Activated CD8-positive, alpha-beta T cell treated with anti-CD3 and anti-CD28 coated beads for 36 hours (primary cell): ENCODE measurements at regions not wholly inside any gene's neighbourhood (a gene's known extent, or its start where the extent isn't known, plus 50 kb on each side); places are given as distances from the start of the nearest gene placed in this dataset.

Experiments
- ATAC-seq: fragments of 200-7000 bp; cut with Tn5 transposase; one replicate; pipeline ENCODE4 v1.10.0; 2021; ENCODE audit warnings: mild to moderate bottlenecking, moderate library complexity
- CTCF ChIA-PET: fragments of 350-600 bp; sonication (Branson Sonifier 250); formaldehyde crosslinking; loops from one replicate; lab custom pipeline; 2021; ENCODE audit warnings: antibody characterized with exemption; lab: Charles Lee
- POLR2A ChIA-PET: fragments of 350-600 bp; sonication (Branson Sonifier 250); formaldehyde crosslinking; loops from one replicate; lab custom pipeline; 2021; ENCODE audit warnings: antibody characterized with exemption; lab: Charles Lee
- DNase-seq: peaks from one replicate; pipeline ENCODE4 v3.0.0-alpha.2; 2020
- H3K27ac Mint-ChIP-seq: one replicate; pipeline ENCODE4 v1.8.0; 2021; ENCODE audit warnings: mild to moderate bottlenecking, mixed read lengths
- H3K27me3 Mint-ChIP-seq: one replicate; pipeline ENCODE4 v1.8.0; 2021; ENCODE audit warnings: mixed read lengths
- H3K36me3 Mint-ChIP-seq: one replicate; pipeline ENCODE4 v1.8.0; 2021; ENCODE audit warnings: low read depth, mixed read lengths
- H3K4me1 Mint-ChIP-seq: one replicate; pipeline ENCODE4 v1.8.0; 2021; ENCODE audit warnings: low read depth, mixed read lengths
- H3K4me3 Mint-ChIP-seq: one replicate; pipeline ENCODE4 v1.8.0; 2021; ENCODE audit warnings: mild to moderate bottlenecking, moderate library complexity, mixed read lengths
- H3K9me3 Mint-ChIP-seq: one replicate; pipeline ENCODE4 v1.8.0; 2021; ENCODE audit warnings: mixed read lengths
- intact Hi-C: fragments of 100-400 bp; cut with micrococcal nuclease; formaldehyde crosslinking; loops from one replicate; pipeline ENCODE4 v1.10.0; 2022
- TF ChIP-seq, protein P1 (sequence below): fragments of 200-600 bp; IDR thresholded peaks from one replicate; pipeline ENCODE4 v1.8.0; 2022; ENCODE audit warnings: antibody characterized with exemption, mild to moderate bottlenecking

DNA sequence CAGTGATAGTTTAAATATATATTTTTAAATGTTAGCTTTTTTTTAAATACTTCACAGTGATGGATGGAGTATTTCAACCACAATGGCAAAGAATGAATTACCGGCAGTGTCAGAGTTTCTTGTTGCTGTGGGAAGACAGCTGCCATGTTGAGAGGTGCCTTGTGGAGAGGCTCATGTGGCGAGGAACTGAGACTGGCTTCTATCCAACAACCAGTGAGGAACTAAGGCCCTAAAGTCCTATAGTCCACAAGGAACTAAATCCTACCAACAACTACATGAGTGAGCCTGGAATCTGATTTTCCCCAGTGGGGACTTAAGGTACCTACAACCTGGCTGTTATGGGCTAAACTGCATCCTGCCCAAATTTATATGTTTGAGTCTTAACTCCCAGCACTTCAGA, 220.2 kb upstream of the PLEKHG7 start:
- Mint-ChIP-seq H3K27ac (no peak overlapping the region), H3K4me1 (peaks cover 13% of the 10 kb centered on the region), H3K27me3 (no peaks in the 10 kb centered on the region), H3K9me3 (no peaks in the 10 kb centered on the region), H3K36me3 (peaks cover 5% of the 10 kb centered on the region), H3K4me3 (no peak overlapping the region)
- CTCF ChIA-PET: interaction anchor here (1.2 kb wide), 1 partner anchor 75 kb away, joined by 3 read pairs; no protein-coding TSS in a partner anchor
- intact Hi-C loops: no loop called here
- POLR2A ChIA-PET: no interaction called here
- ATAC-seq (no peak), DNase-seq (no peak)
- TF ChIP-seq, protein P1, sequence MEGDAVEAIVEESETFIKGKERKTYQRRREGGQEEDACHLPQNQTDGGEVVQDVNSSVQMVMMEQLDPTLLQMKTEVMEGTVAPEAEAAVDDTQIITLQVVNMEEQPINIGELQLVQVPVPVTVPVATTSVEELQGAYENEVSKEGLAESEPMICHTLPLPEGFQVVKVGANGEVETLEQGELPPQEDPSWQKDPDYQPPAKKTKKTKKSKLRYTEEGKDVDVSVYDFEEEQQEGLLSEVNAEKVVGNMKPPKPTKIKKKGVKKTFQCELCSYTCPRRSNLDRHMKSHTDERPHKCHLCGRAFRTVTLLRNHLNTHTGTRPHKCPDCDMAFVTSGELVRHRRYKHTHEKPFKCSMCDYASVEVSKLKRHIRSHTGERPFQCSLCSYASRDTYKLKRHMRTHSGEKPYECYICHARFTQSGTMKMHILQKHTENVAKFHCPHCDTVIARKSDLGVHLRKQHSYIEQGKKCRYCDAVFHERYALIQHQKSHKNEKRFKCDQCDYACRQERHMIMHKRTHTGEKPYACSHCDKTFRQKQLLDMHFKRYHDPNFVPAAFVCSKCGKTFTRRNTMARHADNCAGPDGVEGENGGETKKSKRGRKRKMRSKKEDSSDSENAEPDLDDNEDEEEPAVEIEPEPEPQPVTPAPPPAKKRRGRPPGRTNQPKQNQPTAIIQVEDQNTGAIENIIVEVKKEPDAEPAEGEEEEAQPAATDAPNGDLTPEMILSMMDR: no peak

DNA sequence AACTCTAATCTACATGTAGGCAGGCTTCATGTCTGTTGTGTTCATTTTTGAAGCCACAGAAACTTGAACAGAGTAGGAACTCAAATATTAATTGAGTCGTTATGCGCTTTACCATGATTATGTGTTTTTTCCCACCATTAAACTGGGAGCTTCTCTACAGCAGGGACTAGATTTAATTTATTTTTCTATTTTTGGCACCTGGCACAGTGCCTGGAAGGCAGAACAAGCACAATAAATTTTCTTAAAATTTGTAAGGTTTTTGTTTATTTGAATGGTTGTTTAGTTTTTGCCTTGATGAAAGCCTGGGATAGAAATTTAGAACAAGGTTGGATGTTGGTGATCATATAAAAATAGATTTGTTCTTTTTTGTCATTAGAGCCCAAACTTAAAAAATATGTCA, 221.7 kb upstream of the PLEKHG7 start:
- TF ChIP-seq, protein P1: no peak
- Mint-ChIP-seq H3K27me3 (no peaks in the 10 kb centered on the region), H3K9me3 (peaks cover 4% of the 10 kb centered on the region), H3K27ac (no peak overlapping the region), H3K36me3 (peaks cover 5% of the 10 kb centered on the region), H3K4me1 (peaks cover 11% of the 10 kb centered on the region), H3K4me3 (no peak overlapping the region)
- DNase-seq (no peak), ATAC-seq (no peak)
- CTCF ChIA-PET: interaction anchor here (1.5 kb wide), 1 partner anchor 13 kb away, joined by 3 read pairs; no protein-coding TSS in a partner anchor
- POLR2A ChIA-PET: interaction anchor here (0.6 kb wide), 1 partner anchor 95 kb away, joined by 3 read pairs; no protein-coding TSS in a partner anchor
- intact Hi-C loops: no loop called here

DNA sequence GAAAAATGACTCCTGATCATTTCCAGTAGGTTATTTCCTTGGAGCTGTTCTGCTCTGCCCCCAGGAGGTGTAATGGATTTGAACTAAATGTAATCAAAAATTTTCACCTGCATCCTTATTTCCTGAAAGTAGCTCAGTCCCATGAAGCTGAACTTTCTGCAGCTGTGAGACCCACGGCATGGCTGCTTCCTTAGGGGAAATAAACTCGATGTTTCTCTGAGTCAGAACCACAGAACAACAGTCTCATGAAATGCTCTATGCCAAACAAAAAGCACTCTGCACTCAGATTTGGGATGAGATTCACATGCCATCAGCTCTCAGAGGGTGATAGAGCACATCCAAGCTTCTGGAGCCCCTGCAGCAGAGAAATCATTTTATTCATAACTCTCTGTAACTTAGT, 224.1 kb upstream of the PLEKHG7 start:
- intact Hi-C loops: no loop called here
- TF ChIP-seq, protein P1: no peak
- Mint-ChIP-seq H3K36me3 (peaks cover 2% of the 10 kb centered on the region), H3K9me3 (peaks cover 8% of the 10 kb centered on the region), H3K4me3 (no peak overlapping the region), H3K4me1 (no peaks in the 10 kb centered on the region), H3K27me3 (no peaks in the 10 kb centered on the region), H3K27ac (no peak overlapping the region)
- CTCF ChIA-PET: interaction anchor here (0.8 kb wide), 1 partner anchor 63 kb away, joined by 3 read pairs; no protein-coding TSS in a partner anchor
- POLR2A ChIA-PET: no interaction called here
- DNase-seq: no peak
- ATAC-seq: no peak

DNA sequence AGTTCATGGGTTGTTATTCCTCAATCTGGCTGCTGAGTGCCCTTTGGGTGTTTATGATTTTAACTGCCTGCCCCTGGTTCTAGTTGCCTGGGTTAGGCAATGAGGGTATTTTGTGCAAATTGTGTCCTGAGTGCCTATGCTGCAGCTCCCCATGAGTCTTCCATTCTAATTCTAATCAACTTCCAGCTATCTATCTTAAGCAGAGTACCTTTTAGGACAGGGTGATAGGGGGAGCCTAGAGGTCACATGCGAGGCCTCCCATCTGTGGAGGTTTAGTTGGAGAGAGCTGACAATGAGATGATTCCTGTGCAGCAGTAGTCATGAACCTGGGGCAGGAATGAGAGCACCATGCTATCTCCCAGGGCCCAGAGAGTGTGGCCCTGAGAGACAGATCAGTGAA, 225.9 kb upstream of the PLEKHG7 start:
- ChIA-PET POLR2A (no interaction called here), CTCF (no interaction called here)
- TF ChIP-seq, protein P1: no peak
- Mint-ChIP-seq H3K27ac (no peak overlapping the region), H3K4me1 (no peaks in the 10 kb centered on the region), H3K9me3 (peaks cover 8% of the 10 kb centered on the region), H3K27me3 (no peaks in the 10 kb centered on the region), H3K36me3 (peaks cover 3% of the 10 kb centered on the region), H3K4me3 (no peak overlapping the region)
- ATAC-seq: no peak
- intact Hi-C loops: no loop called here
- DNase-seq: no peak

DNA sequence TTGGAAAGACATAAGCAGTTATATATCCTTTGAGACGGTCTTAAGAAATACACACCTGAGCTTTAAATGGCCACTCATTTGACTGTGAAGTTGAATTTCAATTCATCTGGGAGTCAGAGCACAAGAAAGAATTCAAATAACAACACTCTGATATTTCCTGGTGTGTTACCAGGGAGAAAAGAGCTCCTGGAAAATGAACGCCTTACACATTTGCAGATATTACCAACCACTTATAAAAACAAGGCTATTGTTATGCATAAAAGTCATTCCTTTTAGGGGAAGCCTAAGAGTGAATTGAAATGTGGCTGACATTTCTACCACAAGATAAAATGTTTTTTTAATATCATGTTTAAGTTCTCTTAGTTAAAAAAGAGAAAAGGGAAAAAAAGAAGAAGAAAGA, 229.2 kb upstream of the PLEKHG7 start:
- H3K4me3 Mint-ChIP-seq: no peak overlapping the region
- TF ChIP-seq, protein P1: no peak
- H3K36me3 Mint-ChIP-seq: peaks cover 3% of the 10 kb centered on the region
- DNase-seq: no peak
- ATAC-seq: no peak
- H3K27ac Mint-ChIP-seq: no peak overlapping the region
- peaks cover 8% of the 10 kb centered on the region for H3K9me3 Mint-ChIP-seq
- ChIA-PET CTCF (interaction anchor here (1.0 to 1.3 kb wide), 2 partner anchors 11 to 96 kb away, joined by 3 read pairs; no protein-coding TSS in a partner anchor), POLR2A (no interaction called here)
- peaks cover 24% of the 10 kb centered on the region for H3K4me1 Mint-ChIP-seq
- no peaks in the 10 kb centered on the region for H3K27me3 Mint-ChIP-seq
- intact Hi-C loops: loop anchor here (5.0 kb wide), 1 partner anchor 71 kb away; no protein-coding TSS in a partner anchor
